HCT116 (cell line): ENCODE measurements at regions not wholly inside any gene's neighbourhood (a gene's known extent, or its start where the extent isn't known, plus 50 kb on each side); places are given as distances from the start of the nearest gene placed in this dataset.

Experiments
- POLR2A ChIP-seq: IDR thresholded peaks from 2 replicates; pipeline ENCODE4 v1.7.0; 2011; ENCODE audit warnings: borderline replicate concordance; ENCODE audit not compliant: insufficient read depth, insufficient read length; ENCODE audit errors: extremely low read depth
- RAD21 ChIP-seq: IDR thresholded peaks from 2 replicates; pipeline ENCODE4 v1.6.1; 2012; ENCODE audit warnings: low read depth, mild to moderate bottlenecking
- SIN3A ChIP-seq: IDR thresholded peaks from 2 replicates; pipeline ENCODE4 v1.6.1; 2012; ENCODE audit warnings: low read depth
- TF ChIP-seq, protein P1 (sequence below), 3 experiments: fragments of 200-600 bp in 1 of 3; sonication (generic) in 1 of 3; IDR thresholded peaks in 2 of 3; conservative IDR thresholded peaks in 1 of 3; 2 replicates each; pipeline ENCODE4 v1.5.1; 2012 to 2017; ENCODE audit warnings: low read depth in 2 of 3, low read length in 2 of 3, antibody characterized with exemption in 1 of 3, borderline replicate concordance in 1 of 3, control low read depth in 1 of 3, mild to moderate bottlenecking in 1 of 3, mixed read lengths in 1 of 3, mixed run types in 1 of 3, moderate library complexity in 1 of 3; ENCODE audit not compliant: insufficient read depth in 1 of 3

DNA sequence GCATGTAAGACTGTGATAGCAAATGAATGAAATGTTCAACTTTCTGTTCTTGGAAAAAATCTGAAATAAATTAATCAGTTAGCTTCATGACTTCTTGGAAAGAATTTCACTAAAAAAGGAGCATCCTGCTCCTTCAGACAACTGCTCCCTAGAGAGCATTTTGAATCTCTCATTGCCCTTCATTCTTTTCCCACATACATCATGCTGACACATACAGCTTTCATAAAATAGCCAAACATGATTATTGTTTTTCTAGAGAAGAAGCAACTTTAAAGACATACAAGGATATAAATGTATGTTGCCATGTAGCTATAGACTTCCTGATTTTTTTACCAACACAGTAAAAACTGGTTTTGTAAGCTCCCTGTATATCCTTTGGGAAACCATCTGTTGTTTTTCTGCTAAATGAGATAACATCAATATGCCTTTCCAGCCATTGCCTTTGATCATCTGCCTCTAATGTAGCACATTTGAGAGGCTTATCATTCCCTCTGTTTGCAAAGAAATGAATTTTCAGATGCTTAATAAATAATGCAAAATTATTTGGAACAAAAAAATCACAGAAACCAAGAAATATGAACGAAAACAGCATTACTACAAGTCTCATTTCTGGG is 248.2 kb upstream of the GPR149 start:
- TF ChIP-seq, protein P1, sequence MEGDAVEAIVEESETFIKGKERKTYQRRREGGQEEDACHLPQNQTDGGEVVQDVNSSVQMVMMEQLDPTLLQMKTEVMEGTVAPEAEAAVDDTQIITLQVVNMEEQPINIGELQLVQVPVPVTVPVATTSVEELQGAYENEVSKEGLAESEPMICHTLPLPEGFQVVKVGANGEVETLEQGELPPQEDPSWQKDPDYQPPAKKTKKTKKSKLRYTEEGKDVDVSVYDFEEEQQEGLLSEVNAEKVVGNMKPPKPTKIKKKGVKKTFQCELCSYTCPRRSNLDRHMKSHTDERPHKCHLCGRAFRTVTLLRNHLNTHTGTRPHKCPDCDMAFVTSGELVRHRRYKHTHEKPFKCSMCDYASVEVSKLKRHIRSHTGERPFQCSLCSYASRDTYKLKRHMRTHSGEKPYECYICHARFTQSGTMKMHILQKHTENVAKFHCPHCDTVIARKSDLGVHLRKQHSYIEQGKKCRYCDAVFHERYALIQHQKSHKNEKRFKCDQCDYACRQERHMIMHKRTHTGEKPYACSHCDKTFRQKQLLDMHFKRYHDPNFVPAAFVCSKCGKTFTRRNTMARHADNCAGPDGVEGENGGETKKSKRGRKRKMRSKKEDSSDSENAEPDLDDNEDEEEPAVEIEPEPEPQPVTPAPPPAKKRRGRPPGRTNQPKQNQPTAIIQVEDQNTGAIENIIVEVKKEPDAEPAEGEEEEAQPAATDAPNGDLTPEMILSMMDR (IDR thresholded peaks at IDR 0.05 in 2 of 3, conservative IDR thresholded peaks at IDR 0.05 in 1 of 3; ENCODE audit: borderline replicate concordance in 1 of 3, insufficient read depth in 1 of 3, low read depth in 2 of 3, low read length in 2 of 3): no peak
- TF ChIP-seq SIN3A (no peak), POLR2A (no peak), RAD21 (no peak)
